ENCODE measurements at regions not wholly inside any gene's neighbourhood (a gene's known extent, or its start where the extent isn't known, plus 50 kb on each side); places are given as distances from the start of the nearest gene placed in this dataset.

DNA sequence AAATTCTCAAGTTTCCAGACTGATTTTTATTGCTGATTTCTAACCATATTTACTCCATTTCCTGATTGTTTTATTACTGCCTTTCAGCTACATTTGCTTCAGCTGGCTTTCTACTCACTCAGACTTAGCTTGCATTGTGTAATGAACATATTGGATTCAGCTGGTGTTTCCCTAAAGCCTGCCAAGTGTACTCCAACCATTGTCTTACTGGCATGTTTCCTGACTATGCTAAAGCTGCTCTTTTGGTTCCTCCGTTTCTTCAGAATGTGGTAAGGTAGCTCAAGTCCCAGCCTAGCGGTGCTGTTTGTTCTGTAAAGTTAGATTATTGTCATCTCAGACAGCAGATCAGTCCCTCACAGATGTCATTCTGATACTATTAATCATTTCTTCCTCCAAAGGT is 53.1 kb upstream of the GLRA2 start:
- DNase-seq: no peak

- no peak for DNase-seq
Observed at GRCh38 chrX:14449773-14450172, 79.6 kb upstream of the GLRA2 start.

DNA sequence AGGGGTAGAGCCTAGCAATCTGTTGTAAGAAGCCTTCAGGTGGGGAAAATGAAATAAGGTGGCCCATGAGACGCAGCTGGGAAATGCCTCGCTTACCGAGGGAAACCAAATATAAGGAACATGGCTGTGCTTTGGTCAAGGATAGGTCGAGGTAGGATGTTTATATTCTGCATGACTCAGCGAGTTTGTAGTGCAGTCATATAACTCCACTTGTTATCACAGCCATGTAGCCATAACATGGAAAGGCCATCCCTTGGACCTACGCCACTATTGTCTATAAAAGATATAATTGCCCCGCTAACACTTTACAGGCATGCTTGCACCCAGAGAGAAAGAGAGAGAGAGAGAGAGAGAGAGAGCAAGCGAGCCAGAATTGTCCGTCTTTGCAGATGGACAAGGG is 80.9 kb upstream of the GLRA2 start:
- no peak for DNase-seq

GRCh38 chrX:14440106-14440505 is 89.2 kb upstream of the GLRA2 start:
- DNase-seq: no peak

DNA sequence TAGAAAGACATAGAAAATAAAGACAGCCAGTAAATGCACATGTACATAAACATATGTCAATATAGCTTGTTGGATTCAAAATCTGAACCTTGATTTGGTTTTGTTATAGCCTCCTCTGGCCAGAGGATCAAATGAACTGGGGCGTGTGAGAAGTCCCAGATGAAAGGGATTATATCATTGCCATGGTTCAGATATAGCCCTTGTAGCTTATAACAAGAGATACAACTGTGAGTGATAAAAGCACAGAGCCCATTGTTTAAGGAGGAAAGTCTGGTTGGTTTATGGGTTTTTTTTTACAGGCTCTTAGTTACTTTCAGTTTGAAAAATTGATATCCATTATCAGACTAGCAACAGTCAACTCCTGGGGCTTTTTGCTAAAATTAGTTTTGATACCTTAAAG is 101.7 kb upstream of the GLRA2 start:
- DNase-seq: no peak

DNA sequence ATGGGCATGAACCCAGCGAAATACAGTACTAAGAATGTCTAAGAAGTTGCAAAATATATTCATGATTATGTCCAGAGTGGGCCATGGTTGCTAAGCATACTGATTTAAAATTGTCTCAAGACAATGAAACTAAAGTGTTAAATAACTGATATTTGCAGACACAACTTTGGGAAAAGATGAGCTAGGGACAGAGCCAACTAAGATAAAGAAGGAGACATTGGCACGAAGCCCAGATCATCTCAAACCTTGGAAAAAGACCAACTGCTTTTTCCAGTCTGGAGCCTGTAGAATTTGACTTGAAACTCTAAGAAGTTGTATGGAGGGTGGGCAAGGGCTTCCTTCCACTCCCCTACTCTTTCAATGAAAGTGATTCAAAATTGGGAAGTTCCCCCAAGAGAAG is 108.5 kb upstream of the GLRA2 start:
- DNase-seq: no peak

DNA sequence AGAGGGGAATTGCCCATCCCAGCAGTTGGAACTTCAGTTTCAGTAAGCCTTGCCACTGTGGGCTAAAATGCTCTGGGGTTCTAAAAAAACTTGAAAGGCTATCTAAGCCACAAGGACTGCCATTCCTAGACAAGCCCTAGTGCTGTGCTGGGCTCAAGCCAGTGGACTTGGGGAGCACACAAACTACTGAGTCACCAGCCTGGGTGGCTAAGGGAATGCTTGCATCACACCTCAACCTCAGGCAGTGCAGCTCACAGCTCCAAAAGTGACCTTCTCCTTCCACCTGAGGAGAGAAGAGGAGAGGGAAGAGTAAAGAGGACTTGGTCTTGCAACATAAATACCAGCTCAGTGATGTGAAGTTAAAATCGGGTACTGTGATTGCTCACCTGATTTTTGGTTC is 116.7 kb upstream of the GLRA2 start:
- no peak for DNase-seq

DNA sequence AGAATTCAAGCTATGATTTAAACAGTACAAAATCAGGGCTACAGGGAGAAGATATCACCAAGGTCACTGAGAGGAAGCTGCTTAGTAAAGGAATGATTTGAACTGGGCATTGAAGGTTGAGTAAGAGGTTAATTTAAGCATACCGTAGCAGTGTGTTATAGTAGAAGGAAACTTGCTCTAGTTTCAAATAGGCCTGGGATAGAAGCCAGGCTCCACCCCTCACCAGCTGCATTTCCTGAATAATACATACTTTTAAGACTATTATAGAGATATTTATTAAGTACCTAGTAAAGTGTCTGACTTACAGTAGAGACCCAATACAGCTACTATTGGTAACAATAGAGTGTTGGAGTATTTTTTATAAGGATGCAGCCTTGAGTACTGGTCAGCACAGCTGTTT is 118.0 kb upstream of the GLRA2 start:
- no peak for DNase-seq

GRCh38 chrX:14409341-14409740 is 120.0 kb upstream of the GLRA2 start:
- no peak for DNase-seq

GRCh38 chrX:14406225-14406624 is 123.1 kb upstream of the GLRA2 start:
- DNase-seq: no peak

DNA sequence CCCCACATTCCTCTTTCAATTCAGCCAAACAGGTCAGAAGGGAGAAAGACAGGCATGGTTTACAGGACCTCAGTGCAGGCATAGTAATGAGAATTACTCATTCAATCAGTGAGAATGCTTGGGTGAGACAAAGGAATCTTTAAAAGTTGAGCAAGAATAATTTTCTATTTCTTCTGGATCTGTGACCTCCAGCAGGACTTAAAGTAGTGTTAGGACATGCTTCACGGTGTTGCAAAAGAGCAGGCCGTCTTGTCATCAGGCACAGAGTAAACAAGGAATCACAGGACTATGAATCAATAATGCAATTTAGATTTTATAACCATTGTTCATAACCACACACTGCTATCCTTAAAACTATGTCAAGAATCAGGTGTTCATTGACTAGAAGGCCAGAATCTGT is 130.6 kb upstream of the GLRA2 start:
- no peak for DNase-seq

DNA sequence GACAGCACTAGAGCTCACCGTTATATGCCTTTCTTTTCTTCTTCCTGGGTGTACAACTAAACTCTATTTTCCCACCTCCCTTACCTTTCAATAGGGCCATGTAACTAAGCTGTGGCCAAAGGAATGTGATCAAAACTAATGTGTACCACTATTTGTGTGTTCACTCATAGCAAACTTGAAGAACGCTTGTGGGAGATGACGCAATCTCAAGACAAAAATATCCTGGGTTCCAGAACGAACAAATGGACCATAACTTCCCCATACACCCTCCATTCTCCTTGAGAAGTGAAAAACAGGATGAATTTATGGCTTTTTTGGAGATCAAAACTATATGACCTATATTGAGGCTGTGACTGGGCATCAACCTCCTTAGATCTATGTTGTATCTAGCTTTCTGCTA is 139.7 kb upstream of the GLRA2 start:
- no peak for DNase-seq

DNA sequence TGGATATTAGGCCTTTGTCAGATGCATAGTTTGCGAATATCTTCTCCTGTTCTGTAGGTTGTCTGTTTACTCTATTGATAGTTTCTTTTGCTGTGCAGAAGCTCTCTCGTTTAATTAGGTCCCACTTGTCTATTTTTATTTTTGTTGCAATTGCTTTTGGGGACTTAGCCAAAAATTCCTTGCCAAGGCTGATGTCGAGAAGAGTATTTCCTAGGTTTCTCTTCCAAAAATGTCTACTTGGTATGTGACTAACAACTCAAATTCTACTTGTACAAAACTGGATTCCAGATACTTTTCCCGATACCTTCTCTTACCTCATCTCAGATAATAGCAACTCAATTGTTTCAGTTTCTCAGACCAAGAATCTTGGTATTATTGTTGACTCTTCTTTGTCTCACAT is 142.4 kb upstream of the GLRA2 start:
- no peak for DNase-seq

- DNase-seq: no peak
Observed at GRCh38 chrX:14380044-14380443, 149.3 kb upstream of the GLRA2 start.

GRCh38 chrX:14377427-14377826 is 151.9 kb upstream of the GLRA2 start:
- DNase-seq: no peak

DNA sequence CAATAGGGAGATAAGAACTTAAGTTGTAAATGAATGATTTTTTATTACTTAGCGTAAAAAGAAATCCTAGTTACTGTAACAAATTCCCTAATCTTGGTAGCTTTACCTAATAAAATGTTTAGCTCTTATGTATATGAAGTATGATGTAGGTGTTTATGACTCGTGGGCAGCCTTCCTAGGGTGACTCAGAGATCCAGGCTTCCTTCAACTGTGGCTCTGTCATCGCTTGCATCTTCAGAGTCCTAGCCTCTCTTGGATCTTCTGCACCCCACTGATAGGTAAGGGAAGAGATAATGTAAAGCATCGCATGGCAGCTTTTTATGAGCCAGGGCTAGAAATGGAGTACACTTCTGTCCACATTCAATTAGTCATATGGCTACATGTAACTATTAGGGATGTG is 165.6 kb upstream of the GLRA2 start:
- DNase-seq: no peak

DNA sequence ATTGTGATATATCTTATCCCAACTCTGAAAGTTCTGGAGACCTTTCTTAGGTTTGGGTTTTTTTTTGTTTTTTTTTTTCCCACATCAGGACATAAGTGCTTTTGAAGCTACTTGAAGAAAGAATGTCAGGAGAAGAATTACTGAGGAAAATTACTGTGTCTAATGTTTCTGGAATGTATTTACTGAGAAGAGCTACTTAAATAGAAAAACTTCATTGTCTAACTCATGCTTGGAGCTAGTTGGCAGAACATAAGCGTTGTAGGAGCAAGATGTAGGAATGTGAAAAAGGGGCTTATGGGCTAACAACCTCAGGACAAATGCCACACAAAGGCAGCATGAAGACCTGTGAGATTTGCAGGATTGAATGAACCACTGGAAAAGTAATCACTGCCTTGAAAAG is 166.6 kb upstream of the GLRA2 start:
- DNase-seq: no peak

GRCh38 chrX:14361435-14361834 is 167.9 kb upstream of the GLRA2 start:
- DNase-seq: no peak

- DNase-seq: no peak
Observed at GRCh38 chrX:14359727-14360126, 169.6 kb upstream of the GLRA2 start.

GRCh38 chrX:14359316-14359715 is 170.0 kb upstream of the GLRA2 start:
- DNase-seq: no peak

GRCh38 chrX:14357314-14357713 is 172.0 kb upstream of the GLRA2 start:
- DNase-seq: no peak

GRCh38 chrX:14356401-14356800 is 172.9 kb upstream of the GLRA2 start:
- no peak for DNase-seq

DNA sequence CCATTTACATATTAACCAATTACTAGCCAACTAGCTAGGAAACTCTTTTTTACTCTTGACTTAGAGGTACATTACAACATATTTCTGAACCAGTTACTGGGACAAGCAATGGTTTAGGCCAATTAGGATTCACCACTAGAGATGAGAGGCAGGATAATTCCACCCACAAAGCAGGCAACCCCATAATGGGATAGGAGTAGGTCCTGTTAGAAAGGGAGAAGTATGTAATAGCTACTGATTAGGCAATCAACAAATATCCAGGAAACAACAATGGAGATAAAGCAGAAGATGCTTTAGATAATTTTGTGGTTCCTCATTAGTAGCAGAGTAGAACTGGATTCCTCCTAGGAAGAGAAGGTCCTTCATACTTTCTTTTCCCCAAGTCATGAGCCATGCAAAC is 173.8 kb upstream of the GLRA2 start:
- no peak for DNase-seq

GRCh38 chrX:14354521-14354920 is 174.8 kb upstream of the GLRA2 start:
- no peak for DNase-seq

- no peak for DNase-seq
Observed at GRCh38 chrX:14352511-14352910, 176.8 kb upstream of the GLRA2 start.

DNA sequence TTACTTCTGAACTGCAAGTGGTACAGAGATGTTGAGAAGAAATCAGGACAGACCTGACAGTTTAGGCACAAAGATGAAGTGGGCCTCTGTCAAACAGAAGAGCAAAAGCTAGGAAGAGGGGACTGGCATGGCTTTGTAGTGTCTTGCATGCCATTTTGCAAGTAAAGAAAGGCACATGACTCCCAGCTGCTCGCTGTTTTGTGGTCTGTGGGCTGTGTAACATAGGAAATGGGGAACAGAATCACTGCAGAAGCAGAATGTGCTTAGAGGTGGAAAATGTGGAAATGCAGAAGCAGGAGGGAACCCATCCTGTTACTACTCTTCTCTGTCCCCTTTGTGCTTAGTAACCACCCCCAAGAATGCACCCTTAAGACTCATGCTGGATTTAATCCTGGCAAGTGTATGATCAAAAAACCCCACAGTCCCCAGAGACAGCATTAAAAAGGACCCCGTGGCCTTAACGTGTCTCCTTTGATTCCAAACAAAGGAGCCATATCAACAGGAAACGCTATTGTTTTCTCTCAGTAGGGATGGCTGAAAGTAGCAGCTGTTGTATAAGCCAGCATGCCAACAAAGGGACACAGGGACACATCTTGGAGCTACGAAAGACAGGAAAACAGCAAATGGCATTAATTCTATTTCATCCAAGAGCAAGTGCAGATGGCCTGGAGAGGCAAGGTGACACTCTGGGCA is 177.6 kb upstream of the GLRA2 start:
- no peak for DNase-seq

Measured in activated CD4-positive, alpha-beta T cell treated with anti-CD3 and anti-CD28 coated beads, Interleukin-10, Interleukin-2, amounts not matched to agents 100 ng/mL and 50 ng/mL, durations not matched to agents 16 hours and 8 hours (primary cell).